WTC11 (cell line): ENCODE measurements at regions not wholly inside any gene's neighbourhood (a gene's known extent, or its start where the extent isn't known, plus 50 kb on each side); places are given as distances from the start of the nearest gene placed in this dataset.
"Not testable (repeated sequence)": the region's sequence is repeated elsewhere in the genome, so short reads cannot be mapped to it uniquely, and the experiment has no call there.

Experiments used
- ATF1 ChIP-seq: sonication (generic); formaldehyde crosslinking; IDR thresholded peaks from 2 replicates; pipeline ENCODE4 v1.8.1; 2023; ENCODE audit warnings: mild to moderate bottlenecking, moderate library complexity, missing genetic modification reagents
- CREB1 ChIP-seq: sonication (generic); formaldehyde crosslinking; IDR thresholded peaks from 2 replicates; pipeline ENCODE4 v1.8.0; 2023; ENCODE audit warnings: mild to moderate bottlenecking, missing genetic modification reagents
- HMGA2 ChIP-seq: fragments of 250-450 bp; sonication (Bioruptor Pico); IDR thresholded peaks from 2 replicates; pipeline ENCODE4 v1.4.0; 2021; ENCODE audit warnings: mild to moderate bottlenecking, moderate library complexity
- NR2C2 ChIP-seq: sonication (generic); formaldehyde crosslinking; IDR thresholded peaks from 2 replicates; pipeline ENCODE4 v1.8.0; 2022; ENCODE audit warnings: mild to moderate bottlenecking, missing genetic modification reagents
- TF ChIP-seq, protein P1 (sequence below): fragments of 200-600 bp; IDR thresholded peaks from 2 replicates; pipeline ENCODE4 v1.8.0; 2022; ENCODE audit warnings: antibody characterized with exemption
- TF ChIP-seq, protein P2 (sequence below): sonication (generic); formaldehyde crosslinking; IDR thresholded peaks from 2 replicates; pipeline ENCODE4 v1.8.0; 2022; ENCODE audit warnings: mild to moderate bottlenecking, missing genetic modification reagents

DNA sequence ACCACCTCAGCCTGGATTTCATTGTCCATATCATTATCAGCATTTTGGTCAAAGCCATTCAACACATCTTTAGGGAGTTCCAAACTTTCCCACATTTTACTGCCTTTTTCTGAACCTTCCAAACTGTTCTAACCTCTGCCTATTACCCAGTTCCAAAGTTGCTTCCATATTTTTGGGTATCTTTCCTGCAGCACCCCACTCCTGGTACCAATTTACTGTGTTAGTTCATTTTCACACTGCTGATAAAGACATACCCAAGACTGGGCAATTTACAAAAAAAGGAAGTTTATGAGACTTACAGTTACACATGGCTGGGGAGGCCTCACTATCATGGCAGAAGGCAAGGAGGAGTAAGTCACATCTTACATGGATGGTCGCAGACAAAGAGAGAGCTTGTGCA lies 63.6 kb upstream of the CEP162 start:
- TF ChIP-seq, protein P1, sequence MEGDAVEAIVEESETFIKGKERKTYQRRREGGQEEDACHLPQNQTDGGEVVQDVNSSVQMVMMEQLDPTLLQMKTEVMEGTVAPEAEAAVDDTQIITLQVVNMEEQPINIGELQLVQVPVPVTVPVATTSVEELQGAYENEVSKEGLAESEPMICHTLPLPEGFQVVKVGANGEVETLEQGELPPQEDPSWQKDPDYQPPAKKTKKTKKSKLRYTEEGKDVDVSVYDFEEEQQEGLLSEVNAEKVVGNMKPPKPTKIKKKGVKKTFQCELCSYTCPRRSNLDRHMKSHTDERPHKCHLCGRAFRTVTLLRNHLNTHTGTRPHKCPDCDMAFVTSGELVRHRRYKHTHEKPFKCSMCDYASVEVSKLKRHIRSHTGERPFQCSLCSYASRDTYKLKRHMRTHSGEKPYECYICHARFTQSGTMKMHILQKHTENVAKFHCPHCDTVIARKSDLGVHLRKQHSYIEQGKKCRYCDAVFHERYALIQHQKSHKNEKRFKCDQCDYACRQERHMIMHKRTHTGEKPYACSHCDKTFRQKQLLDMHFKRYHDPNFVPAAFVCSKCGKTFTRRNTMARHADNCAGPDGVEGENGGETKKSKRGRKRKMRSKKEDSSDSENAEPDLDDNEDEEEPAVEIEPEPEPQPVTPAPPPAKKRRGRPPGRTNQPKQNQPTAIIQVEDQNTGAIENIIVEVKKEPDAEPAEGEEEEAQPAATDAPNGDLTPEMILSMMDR = not testable (repeated sequence)
- TF ChIP-seq NR2C2, HMGA2, CREB1, ATF1 (CRISPR knock-in tag): not testable (repeated sequence)
- TF ChIP-seq, protein P2, sequence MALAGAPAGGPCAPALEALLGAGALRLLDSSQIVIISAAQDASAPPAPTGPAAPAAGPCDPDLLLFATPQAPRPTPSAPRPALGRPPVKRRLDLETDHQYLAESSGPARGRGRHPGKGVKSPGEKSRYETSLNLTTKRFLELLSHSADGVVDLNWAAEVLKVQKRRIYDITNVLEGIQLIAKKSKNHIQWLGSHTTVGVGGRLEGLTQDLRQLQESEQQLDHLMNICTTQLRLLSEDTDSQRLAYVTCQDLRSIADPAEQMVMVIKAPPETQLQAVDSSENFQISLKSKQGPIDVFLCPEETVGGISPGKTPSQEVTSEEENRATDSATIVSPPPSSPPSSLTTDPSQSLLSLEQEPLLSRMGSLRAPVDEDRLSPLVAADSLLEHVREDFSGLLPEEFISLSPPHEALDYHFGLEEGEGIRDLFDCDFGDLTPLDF = not testable (repeated sequence)
